Erythroblast (primary cell): ENCODE measurements at regions not wholly inside any gene's neighbourhood (a gene's known extent, or its start where the extent isn't known, plus 50 kb on each side); places are given as distances from the start of the nearest gene placed in this dataset.

Experiments
- GATA1 ChIP-seq: IDR thresholded peaks from 2 replicates; pipeline ENCODE4 v1.6.1; 2011; ENCODE audit warnings: low read depth, mild to moderate bottlenecking, control low read depth, low read length, moderate library complexity
- POLR2A ChIP-seq: IDR thresholded peaks from 2 replicates; pipeline ENCODE4 v1.6.1; 2011; ENCODE audit warnings: mild to moderate bottlenecking, low read length

GRCh38 chr5:158410976-158411375 lies 552.0 kb upstream of the CLINT1 start:
- TF ChIP-seq POLR2A (no peak), GATA1 (no peak)
